ENCODE measurements at regions not wholly inside any gene's neighbourhood (a gene's known extent, or its start where the extent isn't known, plus 50 kb on each side); places are given as distances from the start of the nearest gene placed in this dataset.

- 41% methylated on average over 1 of the region's 1 CpG for WGBS (ENCODE audit: missing lambda C conversion rate)
- no peak for TF ChIP-seq HOXB13 (CRISPR knock-in tag; IDR thresholded peaks at IDR 0.05; ENCODE audit: low read depth)
- TF ChIP-seq FOXS1 (CRISPR knock-in tag; IDR thresholded peaks at IDR 0.05) = no peak
- TF ChIP-seq JUNB (IDR thresholded peaks at IDR 0.05) = no peak
- no peak for TF ChIP-seq GATA3 (IDR thresholded peaks at IDR 0.05; ENCODE audit: borderline replicate concordance)
- TF ChIP-seq RCOR1 (IDR thresholded peaks at IDR 0.05; ENCODE audit: low read depth, low read length) = no peak
- TF ChIP-seq FOSL2 (IDR thresholded peaks at IDR 0.05) = no peak
- no peak for TF ChIP-seq FOSL2 (CRISPR knock-in tag; IDR thresholded peaks at IDR 0.05)
- TF ChIP-seq MYC (IDR thresholded peaks at IDR 0.05; ENCODE audit: borderline replicate concordance, low read length) = no peak
- no peak for TF ChIP-seq MAX (IDR thresholded peaks at IDR 0.05)
- no peak for TF ChIP-seq USF2 (IDR thresholded peaks at IDR 0.05)
- TF ChIP-seq CHD2 (IDR thresholded peaks at IDR 0.05; ENCODE audit: low read length, partially characterized antibody) = no peak
- no peak for TF ChIP-seq CTCF (IDR thresholded peaks at IDR 0.05)
- no peak for TF ChIP-seq RFX5 (IDR thresholded peaks at IDR 0.05)
- no peak for TF ChIP-seq RNF2 (IDR thresholded peaks at IDR 0.05; ENCODE audit: borderline replicate concordance, low read depth)
- TF ChIP-seq HMGXB4 (CRISPR knock-in tag; IDR thresholded peaks at IDR 0.05; ENCODE audit: borderline replicate concordance) = no peak
- no peak for TF ChIP-seq KDM1A (IDR thresholded peaks at IDR 0.05; ENCODE audit: low read depth)
- ATAC-seq = no peak
- CTCF ChIA-PET = no interaction called here
- Histone ChIP-seq H3K9me3 (no peaks in the 10 kb centered on the region), H3K27ac (no peak overlapping the region), H3K4me2 (no peak overlapping the region), H3K4me3 (no peak overlapping the region), H3K4me1 (no peaks in the 10 kb centered on the region)
- no peak for DNase-seq (ENCODE audit: low read depth in 1 of 2, low spot score in 1 of 2)
- FAIRE-seq = no peak
- POLR2A ChIA-PET = no interaction called here
Measured at GRCh38 chr13:88801361-88801760, 1130.2 kb downstream of the SLITRK5 start.

- ChIA-PET POLR2A (no interaction called here), CTCF (no interaction called here)
- Histone ChIP-seq H3K4me3 (no peak overlapping the region), H3K9me3 (no peaks in the 10 kb centered on the region), H3K4me2 (no peak overlapping the region), H3K4me1 (no peaks in the 10 kb centered on the region), H3K27ac (no peak overlapping the region)
- ATAC-seq (no peak), DNase-seq (ENCODE audit: low read depth in 1 of 2, low spot score in 1 of 2) (no peak), FAIRE-seq (no peak)
- WGBS (ENCODE audit: missing lambda C conversion rate) = 31% methylated on average over 2 of the region's 2 CpGs
- no peak for TF ChIP-seq EP300 (IDR thresholded peaks at IDR 0.05)
- no peak for TF ChIP-seq HOXB13 (CRISPR knock-in tag; IDR thresholded peaks at IDR 0.05; ENCODE audit: low read depth)
- no peak for TF ChIP-seq E2F6 (IDR thresholded peaks at IDR 0.05; ENCODE audit: borderline replicate concordance, low read depth)
- no peak for TF ChIP-seq CBX2 (IDR thresholded peaks at IDR 0.05; ENCODE audit: borderline replicate concordance, low read depth)
- no peak for TF ChIP-seq ATOH8 (CRISPR knock-in tag; IDR thresholded peaks at IDR 0.05; ENCODE audit: low read depth)
- no peak for TF ChIP-seq ESRRA (IDR thresholded peaks at IDR 0.05; ENCODE audit: borderline replicate concordance, low read length)
- no peak for TF ChIP-seq FOXS1 (CRISPR knock-in tag; IDR thresholded peaks at IDR 0.05)
- no peak for TF ChIP-seq RCOR1 (IDR thresholded peaks at IDR 0.05; ENCODE audit: low read depth, low read length)
- TF ChIP-seq BHLHE40 (IDR thresholded peaks at IDR 0.05; ENCODE audit: low read depth, low read length) = no peak
- TF ChIP-seq REST (IDR thresholded peaks at IDR 0.05) = no peak
Measured at GRCh38 chr13:88802886-88803285, 1131.7 kb downstream of the SLITRK5 start.
